Mesendoderm (in vitro differentiated cells): ENCODE measurements at regions not wholly inside any gene's neighbourhood (a gene's known extent, or its start where the extent isn't known, plus 50 kb on each side); places are given as distances from the start of the nearest gene placed in this dataset.
"Not testable (repeated sequence)": the region's sequence is repeated elsewhere in the genome, so short reads cannot be mapped to it uniquely, and the experiment has no call there.

Experiments used
- DNase-seq: peaks from one replicate; pipeline ENCODE4 v3.0.0; 2013
- H2AK5ac ChIP-seq: 2 replicates; pipeline ENCODE4 v1.6.1; 2013; ENCODE audit warnings: low read length, inconsistent platforms
- H2BK120ac ChIP-seq: 2 replicates; pipeline ENCODE4 v1.6.1; 2013; ENCODE audit warnings: low read depth, mild to moderate bottlenecking, low read length, moderate library complexity, mixed read lengths
- H2BK15ac ChIP-seq: replicated peaks from 2 replicates; pipeline ENCODE4 v1.6.1; 2013; ENCODE audit warnings: low read depth, mild to moderate bottlenecking, moderate library complexity
- H2BK5ac ChIP-seq: 2 replicates; pipeline ENCODE4 v1.6.1; 2013; ENCODE audit warnings: low read length, inconsistent platforms
- H3K18ac ChIP-seq: 2 replicates; pipeline ENCODE4 v1.6.1; 2013; ENCODE audit warnings: mild to moderate bottlenecking, low read length, mixed read lengths
- H3K23ac ChIP-seq: one replicate; pipeline ENCODE4 v1.6.1; 2013; ENCODE audit warnings: low read length
- H3K27ac ChIP-seq: 2 replicates; pipeline ENCODE4 v1.5.1; 2013; ENCODE audit warnings: low read depth, mild to moderate bottlenecking, inconsistent platforms, low read length, moderate library complexity
- H3K27me3 ChIP-seq: 2 replicates; pipeline ENCODE4 v1.6.1; 2013; ENCODE audit warnings: low read length, control low read depth, mild to moderate bottlenecking, inconsistent platforms; ENCODE audit not compliant: insufficient read depth, poor library complexity
- H3K36me3 ChIP-seq: 2 replicates; pipeline ENCODE4 v1.6.1; 2013; ENCODE audit warnings: low read length, inconsistent platforms; ENCODE audit not compliant: control insufficient read depth, insufficient read depth
- H3K4ac ChIP-seq: one replicate; pipeline ENCODE4 v1.6.1; 2013; ENCODE audit warnings: low read depth, mild to moderate bottlenecking, low read length, moderate library complexity
- H3K4me1 ChIP-seq: 2 replicates; pipeline ENCODE4 v1.6.1; 2013; ENCODE audit warnings: low read depth, low read length, inconsistent platforms; ENCODE audit not compliant: control insufficient read depth
- H3K4me2 ChIP-seq: 2 replicates; pipeline ENCODE4 v1.6.1; 2013; ENCODE audit warnings: low read length
- H3K4me3 ChIP-seq: 2 replicates; pipeline ENCODE4 v1.5.1; 2013; ENCODE audit warnings: mild to moderate bottlenecking, low read length
- H3K56ac ChIP-seq: one replicate; pipeline ENCODE4 v1.6.1; 2013; ENCODE audit warnings: low read length
- H3K79me1 ChIP-seq: 2 replicates; pipeline ENCODE4 v1.6.1; 2013; ENCODE audit warnings: low read length, inconsistent platforms
- H3K79me2 ChIP-seq: 2 replicates; pipeline ENCODE4 v1.6.1; 2013; ENCODE audit warnings: mild to moderate bottlenecking, low read length; ENCODE audit not compliant: control insufficient read depth, insufficient read depth
- H3K9ac ChIP-seq: 2 replicates; pipeline ENCODE4 v1.6.1; 2013; ENCODE audit warnings: low read length, inconsistent platforms
- H4K5ac ChIP-seq: one replicate; pipeline ENCODE4 v1.6.1; 2013; ENCODE audit warnings: low read length
- H4K8ac ChIP-seq: one replicate; pipeline ENCODE4 v1.6.1; 2013; ENCODE audit warnings: low read depth, mild to moderate bottlenecking, control low read depth, low read length, moderate library complexity
- WGBS: extraction: QIAGEN DNeasy Blood & Tissue Kit; methylation state at CpG from one replicate; pipeline ENCODE4 v1.1.7; 2013; ENCODE audit warnings: low lambda C conversion rate, missing lambda C conversion rate; ENCODE audit not compliant: insufficient coverage; ENCODE audit errors: extremely low coverage; 5-methylcytosine and 5-hydroxymethylcytosine counted together

GRCh38 chr4:100340512-100341485 is 150.5 kb upstream of the DDIT4L start:
- DNase-seq: no peak
- Histone ChIP-seq H2BK5ac (no peak overlapping the region), H3K4ac (no peak overlapping the region), H3K27ac (no peak overlapping the region), H3K9ac (no peak overlapping the region), H4K5ac (no peak overlapping the region), H3K79me1 (no peaks in the 10 kb centered on the region), H3K36me3 (no peaks in the 10 kb centered on the region), H2BK15ac (no peak overlapping the region), H3K27me3 (no peaks in the 10 kb centered on the region), H3K18ac (no peak overlapping the region), H3K23ac (no peak overlapping the region), H3K4me3 (no peak overlapping the region), H2AK5ac (no peak overlapping the region), H3K79me2 (no peaks in the 10 kb centered on the region), H3K4me2 (no peak overlapping the region), H2BK120ac (no peak overlapping the region), H4K8ac (no peak overlapping the region), H3K56ac (no peak overlapping the region), H3K4me1 (no peaks in the 10 kb centered on the region)
- no CpG with 5 or more reads among the region's 4 CpGs for WGBS

DNA sequence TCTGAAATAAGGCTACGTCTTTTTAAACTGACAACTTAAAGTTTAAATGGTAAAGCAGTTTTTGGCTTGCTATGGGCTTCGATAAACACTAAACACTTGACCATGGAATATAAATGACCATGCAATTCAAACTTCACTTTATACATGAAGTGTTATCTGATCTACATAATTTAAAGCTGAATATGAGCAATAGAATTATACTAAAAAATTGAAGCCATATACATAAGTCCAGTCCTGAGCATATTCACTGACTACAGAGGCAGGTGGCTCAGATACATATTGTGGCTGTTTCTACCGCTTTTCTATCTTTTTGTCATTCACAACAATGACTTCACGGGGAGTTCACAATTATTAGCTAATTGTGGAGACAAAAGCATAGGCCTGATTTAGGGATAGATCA is 149.6 kb upstream of the DDIT4L start:
- H4K5ac ChIP-seq: no peak overlapping the region
- DNase-seq: no peak
- no peaks in the 10 kb centered on the region for H3K79me1 ChIP-seq

GRCh38 chr4:100333491-100333890 is 143.2 kb upstream of the DDIT4L start:
- not testable (repeated sequence) for H3K4me1 ChIP-seq, H3K4ac ChIP-seq, H3K27me3 ChIP-seq, H3K56ac ChIP-seq, H2BK5ac ChIP-seq, H2BK120ac ChIP-seq, H3K36me3 ChIP-seq, H3K23ac ChIP-seq, H2BK15ac ChIP-seq, H3K79me1 ChIP-seq, H3K18ac ChIP-seq, H4K8ac ChIP-seq, H3K79me2 ChIP-seq, H3K9ac ChIP-seq, H3K27ac ChIP-seq, DNase-seq, H3K4me2 ChIP-seq, H2AK5ac ChIP-seq, H4K5ac ChIP-seq, H3K4me3 ChIP-seq
- no CpG with 5 or more reads among the region's 2 CpGs for WGBS

More for the DNA sequence above, 149.6 kb upstream of the DDIT4L start:
- Histone ChIP-seq H3K9ac (no peak overlapping the region), H3K36me3 (no peaks in the 10 kb centered on the region), H3K4me3 (no peak overlapping the region), H3K4ac (no peak overlapping the region), H2BK5ac (no peak overlapping the region), H3K27ac (no peak overlapping the region), H3K56ac (no peak overlapping the region), H2AK5ac (no peak overlapping the region), H4K8ac (no peak overlapping the region), H3K27me3 (no peaks in the 10 kb centered on the region), H3K23ac (no peak overlapping the region), H2BK120ac (no peak overlapping the region), H3K18ac (no peak overlapping the region), H3K4me2 (no peak overlapping the region), H2BK15ac (no peak overlapping the region), H3K79me2 (no peaks in the 10 kb centered on the region), H3K4me1 (no peaks in the 10 kb centered on the region)
- WGBS: no CpG with 5 or more reads among the region's 4 CpGs

- Histone ChIP-seq H2AK5ac (no peak overlapping the region), H3K18ac (no peak overlapping the region), H2BK15ac (no peak overlapping the region), H3K4me2 (no peak overlapping the region), H3K4ac (no peak overlapping the region), H3K27me3 (no peaks in the 10 kb centered on the region), H3K4me1 (no peaks in the 10 kb centered on the region), H3K23ac (no peak overlapping the region), H3K56ac (no peak overlapping the region), H3K79me1 (no peaks in the 10 kb centered on the region), H4K5ac (no peak overlapping the region), H3K36me3 (no peaks in the 10 kb centered on the region), H3K9ac (no peak overlapping the region), H2BK120ac (no peak overlapping the region), H4K8ac (no peak overlapping the region), H3K4me3 (no peak overlapping the region), H2BK5ac (no peak overlapping the region), H3K79me2 (no peaks in the 10 kb centered on the region), H3K27ac (no peak overlapping the region)
- DNase-seq: no peak
- no CpG with 5 or more reads among the region's 7 CpGs for WGBS
Measured at GRCh38 chr4:100317032-100317864, 127.0 kb upstream of the DDIT4L start.

DNA sequence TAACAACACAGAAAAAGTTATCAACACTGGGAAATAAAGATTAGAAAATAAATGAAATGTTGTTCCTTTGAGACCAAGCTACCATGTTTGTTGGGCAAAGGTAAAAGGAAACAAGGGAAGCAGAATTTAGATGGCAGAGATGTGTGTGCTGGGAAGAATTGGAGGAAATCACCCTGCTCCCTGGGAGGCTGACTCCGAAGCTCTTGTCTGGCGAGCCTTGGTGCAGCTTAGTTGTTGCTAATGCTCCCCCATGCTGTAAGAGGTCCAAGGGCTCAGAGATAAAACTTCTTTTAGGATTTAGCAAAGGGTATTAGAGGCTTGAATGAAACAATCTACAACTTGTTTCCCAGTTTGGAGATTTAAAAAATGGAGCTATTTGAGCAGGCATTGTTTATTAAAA is 123.8 kb upstream of the DDIT4L start:
- Histone ChIP-seq H3K27ac (no peak overlapping the region), H2BK120ac (no peak overlapping the region), H3K4ac (no peak overlapping the region), H3K4me2 (no peak overlapping the region), H3K79me2 (no peaks in the 10 kb centered on the region), H3K18ac (no peak overlapping the region), H3K36me3 (no peaks in the 10 kb centered on the region), H3K79me1 (no peaks in the 10 kb centered on the region), H2AK5ac (no peak overlapping the region), H3K23ac (no peak overlapping the region), H2BK5ac (no peak overlapping the region), H2BK15ac (no peak overlapping the region), H4K5ac (no peak overlapping the region), H4K8ac (no peak overlapping the region), H3K4me1 (no peaks in the 10 kb centered on the region), H3K9ac (no peak overlapping the region), H3K56ac (no peak overlapping the region), H3K4me3 (no peak overlapping the region), H3K27me3 (no peaks in the 10 kb centered on the region)
- WGBS: no CpG with 5 or more reads among the region's 2 CpGs
- DNase-seq: peak; percentile 44
